Endodermal cell (in vitro differentiated cells): ENCODE measurements at regions not wholly inside any gene's neighbourhood (a gene's known extent, or its start where the extent isn't known, plus 50 kb on each side); places are given as distances from the start of the nearest gene placed in this dataset.
A peak's percentile ranks its signal among the peaks of the same experiment; 100 is the strongest.

ENCODE experiments used
- DNase-seq: peaks from one replicate; pipeline ENCODE4 v3.0.0-alpha.2; 2017
- H3K27ac ChIP-seq: 2 replicates; pipeline ENCODE4 v1.5.1; 2013; ENCODE audit warnings: mild to moderate bottlenecking, low read depth, low read length, moderate library complexity
- H3K27me3 ChIP-seq: 2 replicates; pipeline ENCODE4 v1.6.1; 2013; ENCODE audit warnings: mild to moderate bottlenecking, low read length, moderate library complexity; ENCODE audit not compliant: insufficient read depth, control insufficient read depth, poor library complexity, severe bottlenecking
- H3K36me3 ChIP-seq: 2 replicates; pipeline ENCODE4 v1.7.0; 2013; ENCODE audit warnings: mild to moderate bottlenecking, low read length, moderate library complexity; ENCODE audit not compliant: control insufficient read depth, insufficient read depth
- H3K4me1 ChIP-seq: one replicate; pipeline ENCODE4 v1.7.0; 2013; ENCODE audit warnings: low read length; ENCODE audit not compliant: control insufficient read depth, insufficient read depth
- H3K4me3 ChIP-seq: 2 replicates; pipeline ENCODE4 v1.5.1; 2013; ENCODE audit warnings: mild to moderate bottlenecking, low read length, moderate library complexity
- H3K9ac ChIP-seq: 2 replicates; pipeline ENCODE4 v1.6.1; 2013; ENCODE audit warnings: mild to moderate bottlenecking, low read length, moderate library complexity; ENCODE audit not compliant: poor library complexity, severe bottlenecking; ENCODE audit errors: extremely low read depth
- H3K9me3 ChIP-seq: 2 replicates; pipeline ENCODE4 v1.6.1; 2013; ENCODE audit warnings: mild to moderate bottlenecking, low read length, moderate library complexity; ENCODE audit not compliant: control insufficient read depth
- H3K27ac Mint-ChIP-seq: 2 replicates; pipeline ENCODE4 v1.8.0; 2020; ENCODE audit warnings: mixed read lengths
- H3K27me3 Mint-ChIP-seq: 2 replicates; pipeline ENCODE4 v1.8.0; 2021; ENCODE audit warnings: mild to moderate bottlenecking, mixed read lengths; ENCODE audit not compliant: insufficient read depth
- H3K36me3 Mint-ChIP-seq: 2 replicates; pipeline ENCODE4 v1.8.0; 2020; ENCODE audit warnings: low read depth, mixed read lengths
- H3K4me1 Mint-ChIP-seq: 2 replicates; pipeline ENCODE4 v1.8.0; 2020; ENCODE audit warnings: mixed read lengths
- H3K4me3 Mint-ChIP-seq: 2 replicates; pipeline ENCODE4 v1.8.0; 2020; ENCODE audit warnings: mild to moderate bottlenecking, moderate library complexity, mixed read lengths
- H3K9me3 Mint-ChIP-seq: 2 replicates; pipeline ENCODE4 v1.8.0; 2020; ENCODE audit warnings: mild to moderate bottlenecking, mixed read lengths
- WGBS, 2 experiments: methylation state at CpG; one replicate each; pipeline versions ENCODE4 v1.1.5 to v1.1.7; 2013; ENCODE audit warnings: missing lambda C conversion rate in 2 of 2, mixed read lengths in 1 of 2; ENCODE audit not compliant: insufficient coverage in 1 of 2, insufficient read length in 1 of 2; 5-methylcytosine and 5-hydroxymethylcytosine counted together
- TF ChIP-seq, protein P1 (sequence below): fragments of 200-600 bp; sonication (generic); conservative IDR thresholded peaks from 2 replicates; pipeline ENCODE4 v1.5.0; 2021; ENCODE audit warnings: antibody characterized with exemption, mild to moderate bottlenecking

- no peak overlapping the region for H3K4me3 Mint-ChIP-seq
- 91 to 99% methylated on average over 2 of the region's 2 CpGs for WGBS, 2 experiments
- H3K27me3 ChIP-seq: peaks cover 36% of the 10 kb centered on the region
- H3K9me3 Mint-ChIP-seq: no peaks in the 10 kb centered on the region
- H3K27ac ChIP-seq: no peak overlapping the region
- peaks cover 87% of the 10 kb centered on the region for H3K27me3 Mint-ChIP-seq
- H3K9me3 ChIP-seq: no peaks in the 10 kb centered on the region
- no peaks in the 10 kb centered on the region for H3K4me1 Mint-ChIP-seq
- no peak overlapping the region for H3K4me3 ChIP-seq
- no peaks in the 10 kb centered on the region for H3K36me3 ChIP-seq
- TF ChIP-seq, protein P1, sequence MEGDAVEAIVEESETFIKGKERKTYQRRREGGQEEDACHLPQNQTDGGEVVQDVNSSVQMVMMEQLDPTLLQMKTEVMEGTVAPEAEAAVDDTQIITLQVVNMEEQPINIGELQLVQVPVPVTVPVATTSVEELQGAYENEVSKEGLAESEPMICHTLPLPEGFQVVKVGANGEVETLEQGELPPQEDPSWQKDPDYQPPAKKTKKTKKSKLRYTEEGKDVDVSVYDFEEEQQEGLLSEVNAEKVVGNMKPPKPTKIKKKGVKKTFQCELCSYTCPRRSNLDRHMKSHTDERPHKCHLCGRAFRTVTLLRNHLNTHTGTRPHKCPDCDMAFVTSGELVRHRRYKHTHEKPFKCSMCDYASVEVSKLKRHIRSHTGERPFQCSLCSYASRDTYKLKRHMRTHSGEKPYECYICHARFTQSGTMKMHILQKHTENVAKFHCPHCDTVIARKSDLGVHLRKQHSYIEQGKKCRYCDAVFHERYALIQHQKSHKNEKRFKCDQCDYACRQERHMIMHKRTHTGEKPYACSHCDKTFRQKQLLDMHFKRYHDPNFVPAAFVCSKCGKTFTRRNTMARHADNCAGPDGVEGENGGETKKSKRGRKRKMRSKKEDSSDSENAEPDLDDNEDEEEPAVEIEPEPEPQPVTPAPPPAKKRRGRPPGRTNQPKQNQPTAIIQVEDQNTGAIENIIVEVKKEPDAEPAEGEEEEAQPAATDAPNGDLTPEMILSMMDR: no peak
- H3K4me1 ChIP-seq: no peaks in the 10 kb centered on the region
- H3K9ac ChIP-seq: no peak overlapping the region
- no peak for DNase-seq
- no peak overlapping the region for H3K27ac Mint-ChIP-seq
- no peaks in the 10 kb centered on the region for H3K36me3 Mint-ChIP-seq
Observed at GRCh38 chr15:98536976-98537375, 111.4 kb upstream of the IGF1R start.

- Mint-ChIP-seq H3K9me3 (no peaks in the 10 kb centered on the region), H3K36me3 (no peaks in the 10 kb centered on the region), H3K27me3 (peaks cover 87% of the 10 kb centered on the region), H3K27ac (no peak overlapping the region), H3K4me1 (peaks cover 3% of the 10 kb centered on the region), H3K4me3 (no peak overlapping the region)
- WGBS, 2 experiments: 78 to 82% methylated on average over 6 to 8 of the region's 8 CpGs
- no peaks in the 10 kb centered on the region for H3K4me1 ChIP-seq
- TF ChIP-seq, protein P1: no peak
- no peaks in the 10 kb centered on the region for H3K36me3 ChIP-seq
- no peak overlapping the region for H3K27ac ChIP-seq
- no peak overlapping the region for H3K9ac ChIP-seq
- no peak for DNase-seq
- no peak overlapping the region for H3K4me3 ChIP-seq
- H3K27me3 ChIP-seq: peaks cover 36% of the 10 kb centered on the region
- H3K9me3 ChIP-seq: no peaks in the 10 kb centered on the region
Observed at GRCh38 chr15:98537516-98538060, 110.8 kb upstream of the IGF1R start.

DNA sequence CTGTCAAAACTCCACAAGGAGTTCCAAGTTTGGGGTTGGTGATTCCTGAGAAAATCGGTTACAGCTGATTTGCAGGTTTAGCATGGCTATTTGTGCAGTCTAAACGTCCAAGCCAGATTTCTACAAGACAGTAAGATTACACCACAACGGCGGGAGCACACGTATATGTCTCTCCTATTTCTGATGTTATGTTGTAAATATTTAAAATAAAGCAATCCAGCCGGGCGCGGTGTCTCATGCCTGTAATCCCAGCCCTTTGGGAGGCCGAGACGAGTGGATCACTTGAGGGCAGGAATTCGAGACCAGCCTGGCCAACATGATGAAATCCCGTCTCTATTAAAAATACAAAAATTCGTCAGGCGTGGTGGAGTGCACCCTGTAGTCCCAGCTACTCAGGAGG lies 106.8 kb upstream of the IGF1R start:
- WGBS, 2 experiments: 96 to 98% methylated on average over 11 to 14 of the region's 14 CpGs
- no peak overlapping the region for H3K9ac ChIP-seq
- H3K27ac ChIP-seq: no peak overlapping the region
- peaks cover 6% of the 10 kb centered on the region for H3K9me3 ChIP-seq
- Mint-ChIP-seq H3K27ac (no peak overlapping the region), H3K9me3 (no peaks in the 10 kb centered on the region), H3K4me1 (peaks cover 10% of the 10 kb centered on the region), H3K27me3 (peaks cover 77% of the 10 kb centered on the region), H3K36me3 (no peaks in the 10 kb centered on the region), H3K4me3 (no peak overlapping the region)
- DNase-seq: peak; percentile 26
- TF ChIP-seq, protein P1: no peak
- H3K4me1 ChIP-seq: no peaks in the 10 kb centered on the region
- no peak overlapping the region for H3K4me3 ChIP-seq
- H3K27me3 ChIP-seq: peaks cover 44% of the 10 kb centered on the region
- H3K36me3 ChIP-seq: no peaks in the 10 kb centered on the region
